Heart left ventricle (tissue), 16 donors: ENCODE measurements at regions not wholly inside any gene's neighbourhood (a gene's known extent, or its start where the extent isn't known, plus 50 kb on each side); places are given as distances from the start of the nearest gene placed in this dataset.
"Not testable (repeated sequence)": the region's sequence is repeated elsewhere in the genome, so short reads cannot be mapped to it uniquely, and the experiment has no call there.

ENCODE experiments used
- ATAC-seq, 4 donors: fragments of 200-7000 bp; cut with Tn5 transposase; one replicate each; pipeline ENCODE4 v1.9.1; 2020 to 2022; ENCODE audit warnings: moderate library complexity in 4 of 4, mild to moderate bottlenecking in 3 of 4, moderate number of reproducible peaks in 1 of 4
- DNase-seq, 5 donors: peaks; one replicate each; pipeline ENCODE4 v3.0.0-alpha.2; 2020
- H3K27ac ChIP-seq, 12 donors: fragments of 200-600 bp; sonication (generic) in 4 of 12; one replicate each; pipeline versions ENCODE4 v1.5.0 to v1.8.0; 2016 to 2022; ENCODE audit warnings: mild to moderate bottlenecking in 2 of 12
- H3K27me3 ChIP-seq, 9 donors: fragments of 200-600 bp; sonication (generic) in 2 of 9; one replicate each; pipeline versions ENCODE4 v1.5.1 to v1.8.0; 2016 to 2022; ENCODE audit warnings: mild to moderate bottlenecking in 3 of 9
- H3K36me3 ChIP-seq, 9 donors: fragments of 200-600 bp; sonication (generic) in 2 of 9; one replicate each; pipeline versions ENCODE4 v1.5.0 to v1.8.0; 2018 to 2022; ENCODE audit warnings: mild to moderate bottlenecking in 2 of 9
- H3K4me1 ChIP-seq, 12 donors: fragments of 200-600 bp; sonication (generic) in 4 of 12; one replicate each; pipeline versions ENCODE4 v1.5.0 to v1.8.0; 2016 to 2022; ENCODE audit warnings: mild to moderate bottlenecking in 3 of 12
- H3K4me3 ChIP-seq, 12 donors: fragments of 200-600 bp; sonication (generic) in 4 of 12; one replicate each; pipeline versions ENCODE4 v1.5.0 to v1.8.0; 2017 to 2022; ENCODE audit warnings: mild to moderate bottlenecking in 9 of 12, moderate library complexity in 4 of 12
- H3K9me3 ChIP-seq, 12 donors: fragments of 200-600 bp; sonication (generic) in 4 of 12; one replicate each; pipeline versions ENCODE4 v1.5.0 to v1.8.0; 2016 to 2022; ENCODE audit warnings: mild to moderate bottlenecking in 1 of 12
- POLR2A ChIP-seq, 2 donors: fragments of 450-650 bp; IDR thresholded peaks; one replicate each; pipeline ENCODE4 v1.6.1; 2017; ENCODE audit warnings: antibody characterized with exemption in 2 of 2, mild to moderate bottlenecking in 2 of 2, moderate library complexity in 2 of 2
- WGBS, 4 donors: extraction: QIAGEN DNeasy Blood & Tissue Kit in 2 of 4; methylation state at CpG; one replicate each; pipeline versions ENCODE4 v1.1.5 to v1.1.7; 2013 to 2018; 5-methylcytosine and 5-hydroxymethylcytosine counted together
- intact Hi-C, 10 donors: fragments of 100-400 bp; cut with DNase I; formaldehyde crosslinking; loops; one replicate each; pipeline versions ENCODE4 v1.11.1 to v1.14.2; 2022
- TF ChIP-seq, protein P1 (sequence below), 12 donors: fragments of 200-600 bp; sonication (generic) in 4 of 12; IDR thresholded peaks; one replicate each; pipeline versions ENCODE4 v1.5.0 to v1.8.0; 2018 to 2022; ENCODE audit warnings: antibody characterized with exemption in 12 of 12, mild to moderate bottlenecking in 5 of 12
- donor health status: ischemic (EF 13 %, LVEDD 7.1; RV severe dilation, severe dysfunction).
- donor health status: healthy with polysubstance abuse.
- donor health status: DM: no; HTN: yes; CAD: no.
- donor health status: DM: no; HTN: no; CAD: no.
- donor health status: ischemic (EF 25% LVEDD 6.9; RV normal size, moderate dysfunction).
- donor health status: ischemic (EF 25% LVEDD 5.7; RV mildly dilated, moderate dysfunction).
- donor health status: healthy.
- donor health status: DM: yes; HTN: yes; CAD: no.
- donor health status: ischemic (EF 35%, LVEDD 5.7; RV mildly dilated, moderate dysfunction).
- donor health status: nonischemic (EF 11% LVEDD 7.7; RV severe dilation, severe dysfunction).
- donor health status: DM: yes; HTN: yes; CAD: no.
- donor health status: PGD.
- donor health status: ischemic (EF 29% LVEDD 5.4; RV normal size, mild dysfunction).
- donor health status: nonischemic (EF 23%, LVEDD 6.1; RV moderate dilation, normal function).

DNA sequence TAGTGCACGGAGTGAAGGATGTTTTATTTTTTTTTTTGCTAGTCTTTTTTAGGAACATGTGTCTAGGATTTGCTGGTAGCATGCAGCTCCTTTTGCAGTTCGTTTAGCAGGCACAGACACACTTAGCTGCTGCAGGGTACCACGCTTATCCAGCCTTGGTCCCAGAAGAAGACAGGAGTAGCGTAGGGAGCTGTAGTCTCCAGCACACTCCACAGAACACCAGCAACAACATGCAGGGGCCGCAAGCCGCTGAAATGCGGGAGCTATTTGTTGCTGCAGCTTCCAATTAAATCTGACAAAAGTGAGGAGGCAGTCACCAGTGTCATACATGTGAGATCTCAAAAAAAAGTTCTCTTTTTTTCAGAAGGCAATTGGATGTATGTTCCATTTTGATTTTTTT lies 486.2 kb upstream of the KLF6 start:
- TF ChIP-seq POLR2A (IDR thresholded peaks at IDR 0.05), result no peak
- TF ChIP-seq, protein P1, sequence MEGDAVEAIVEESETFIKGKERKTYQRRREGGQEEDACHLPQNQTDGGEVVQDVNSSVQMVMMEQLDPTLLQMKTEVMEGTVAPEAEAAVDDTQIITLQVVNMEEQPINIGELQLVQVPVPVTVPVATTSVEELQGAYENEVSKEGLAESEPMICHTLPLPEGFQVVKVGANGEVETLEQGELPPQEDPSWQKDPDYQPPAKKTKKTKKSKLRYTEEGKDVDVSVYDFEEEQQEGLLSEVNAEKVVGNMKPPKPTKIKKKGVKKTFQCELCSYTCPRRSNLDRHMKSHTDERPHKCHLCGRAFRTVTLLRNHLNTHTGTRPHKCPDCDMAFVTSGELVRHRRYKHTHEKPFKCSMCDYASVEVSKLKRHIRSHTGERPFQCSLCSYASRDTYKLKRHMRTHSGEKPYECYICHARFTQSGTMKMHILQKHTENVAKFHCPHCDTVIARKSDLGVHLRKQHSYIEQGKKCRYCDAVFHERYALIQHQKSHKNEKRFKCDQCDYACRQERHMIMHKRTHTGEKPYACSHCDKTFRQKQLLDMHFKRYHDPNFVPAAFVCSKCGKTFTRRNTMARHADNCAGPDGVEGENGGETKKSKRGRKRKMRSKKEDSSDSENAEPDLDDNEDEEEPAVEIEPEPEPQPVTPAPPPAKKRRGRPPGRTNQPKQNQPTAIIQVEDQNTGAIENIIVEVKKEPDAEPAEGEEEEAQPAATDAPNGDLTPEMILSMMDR (IDR thresholded peaks at IDR 0.05), result no peak
- H3K4me3 ChIP-seq, result no peak overlapping the region
- no peaks in the 10 kb centered on the region for H3K36me3 ChIP-seq
- 78 to 89% (median 85%) methylated on average over 7 of the region's 7 CpGs for WGBS, 4 donors
- H3K27me3 ChIP-seq, result no peaks in the 10 kb centered on the region
- DNase-seq, result no peak
- no peak for ATAC-seq
- H3K4me1 ChIP-seq, result peaks cover 0 to 25% (median 11%) of the 10 kb centered on the region in 12 donors
- H3K9me3 ChIP-seq, result no peaks in the 10 kb centered on the region
- peak overlapping the region in 1 of 12 donors; percentile 18 for H3K27ac ChIP-seq
- intact Hi-C loops, result no loop called here

DNA sequence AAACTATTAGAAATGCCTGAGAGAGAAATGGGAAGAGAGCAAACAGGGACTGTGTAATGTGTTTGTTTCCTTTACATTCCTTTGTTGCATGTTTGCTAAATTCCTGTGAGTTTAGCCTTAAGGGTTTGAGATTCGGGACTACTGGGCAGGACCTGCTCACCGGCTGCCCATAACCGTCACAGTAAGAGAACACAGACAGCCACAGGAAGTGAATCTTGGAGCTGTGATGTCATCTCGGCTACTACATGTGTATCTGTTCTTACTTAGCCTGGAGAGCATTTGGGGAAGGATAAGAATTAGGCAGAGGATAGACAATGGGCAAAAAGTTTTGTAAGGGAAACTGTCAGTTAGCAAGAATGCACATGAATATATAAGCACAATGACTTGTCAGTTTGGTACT lies 485.1 kb upstream of the KLF6 start:
- Histone ChIP-seq H3K4me3 (no peak overlapping the region), H3K4me1 (peaks cover 0 to 31% (median 11%) of the 10 kb centered on the region in 12 donors), H3K9me3 (no peaks in the 10 kb centered on the region), H3K36me3 (no peaks in the 10 kb centered on the region), H3K27me3 (no peaks in the 10 kb centered on the region), H3K27ac (peak overlapping the region in 1 of 12 donors; percentile 9)
- no peak for TF ChIP-seq POLR2A (IDR thresholded peaks at IDR 0.05)
- TF ChIP-seq, protein P1 (IDR thresholded peaks at IDR 0.05), result no peak
- DNase-seq, result no peak
- intact Hi-C loops, result no loop called here
- ATAC-seq, result peak; percentile 60 to 83 (median 75)
- WGBS, 4 donors, result 27 to 48% (median 31%) methylated on average over 4 of the region's 4 CpGs

DNA sequence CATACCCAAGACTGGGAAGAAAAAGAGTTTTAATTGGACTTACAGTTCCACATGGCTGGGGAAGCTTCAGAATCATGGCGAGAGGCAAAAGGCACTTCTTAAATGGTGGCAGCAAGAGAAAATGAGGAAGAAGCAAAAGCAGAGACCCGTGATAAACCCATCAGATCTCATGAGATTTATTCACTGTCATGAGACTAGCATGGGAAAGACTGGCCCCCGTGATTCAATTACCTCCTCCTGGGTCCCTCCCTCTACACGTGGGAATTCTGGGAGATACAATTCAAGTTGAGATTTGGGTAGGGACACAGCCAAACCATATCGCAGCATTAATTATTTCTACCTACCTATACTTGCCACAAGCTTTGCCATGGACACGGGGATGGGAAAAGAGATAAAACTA lies 483.5 kb upstream of the KLF6 start:
- peaks cover 4 to 31% (median 17%) of the 10 kb centered on the region in 12 donors for H3K4me1 ChIP-seq
- H3K4me3 ChIP-seq, result not testable (repeated sequence)

DNA sequence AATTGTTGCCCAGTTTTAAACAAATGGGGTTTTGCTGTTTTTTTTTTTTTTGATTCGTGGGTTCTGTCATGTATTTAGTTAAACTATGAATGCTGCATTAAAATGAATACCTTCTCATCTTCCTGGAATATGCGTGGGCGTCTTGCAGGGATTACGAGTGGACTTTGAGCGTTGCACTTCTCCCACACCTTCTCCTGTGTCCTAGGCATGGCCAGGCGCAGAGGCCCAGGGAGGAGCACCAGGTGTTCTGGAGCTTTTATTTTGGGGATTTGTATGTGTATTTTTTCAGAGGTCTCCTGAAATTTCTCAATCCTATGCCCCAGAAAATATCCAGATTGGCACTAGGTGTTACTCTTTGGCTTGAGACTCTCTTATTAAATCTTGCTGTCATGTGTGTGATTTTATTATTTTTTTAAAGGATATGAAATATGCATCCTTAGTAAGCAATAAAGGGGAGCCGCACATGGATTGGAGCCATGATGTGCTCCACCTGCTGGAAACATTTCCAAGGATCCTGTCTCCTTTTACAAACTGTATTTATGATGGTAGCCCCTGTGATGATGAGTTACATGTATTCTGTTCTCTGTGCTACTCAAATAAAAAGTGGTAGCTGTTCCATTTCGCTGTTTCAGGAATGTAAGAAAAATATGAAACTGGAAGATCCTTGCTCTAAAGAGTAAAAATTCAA lies 482.2 kb upstream of the KLF6 start:
- no peaks in the 10 kb centered on the region for H3K27me3 ChIP-seq
- H3K4me1 ChIP-seq, result peaks cover 4 to 31% (median 18%) of the 10 kb centered on the region in 12 donors
- TF ChIP-seq, protein P1 (IDR thresholded peaks at IDR 0.05), result peak in 7 of 12 donors; percentile 7 to 37 (median 18)
- no peak for TF ChIP-seq POLR2A (IDR thresholded peaks at IDR 0.05)
- H3K27ac ChIP-seq, result peak overlapping the region in 2 of 12 donors; percentile 15 to 34
- ATAC-seq, result no peak
- no peak overlapping the region for H3K4me3 ChIP-seq
- 71 to 82% (median 75%) methylated on average over 8 of the region's 8 CpGs for WGBS, 4 donors
- no peaks in the 10 kb centered on the region for H3K36me3 ChIP-seq
- H3K9me3 ChIP-seq, result no peaks in the 10 kb centered on the region
- intact Hi-C loops, result no loop called here
- no peak for DNase-seq

More for the DNA sequence above, 483.5 kb upstream of the KLF6 start:
- H3K27ac ChIP-seq, H3K36me3 ChIP-seq, intact Hi-C loops, H3K27me3 ChIP-seq, DNase-seq, H3K9me3 ChIP-seq, ATAC-seq: not testable (repeated sequence)
- 92 to 96% (median 94%) methylated on average over 6 of the region's 6 CpGs for WGBS, 4 donors
